ENCODE measurements at regions not wholly inside any gene's neighbourhood (a gene's known extent, or its start where the extent isn't known, plus 50 kb on each side); places are given as distances from the start of the nearest gene placed in this dataset.

DNA sequence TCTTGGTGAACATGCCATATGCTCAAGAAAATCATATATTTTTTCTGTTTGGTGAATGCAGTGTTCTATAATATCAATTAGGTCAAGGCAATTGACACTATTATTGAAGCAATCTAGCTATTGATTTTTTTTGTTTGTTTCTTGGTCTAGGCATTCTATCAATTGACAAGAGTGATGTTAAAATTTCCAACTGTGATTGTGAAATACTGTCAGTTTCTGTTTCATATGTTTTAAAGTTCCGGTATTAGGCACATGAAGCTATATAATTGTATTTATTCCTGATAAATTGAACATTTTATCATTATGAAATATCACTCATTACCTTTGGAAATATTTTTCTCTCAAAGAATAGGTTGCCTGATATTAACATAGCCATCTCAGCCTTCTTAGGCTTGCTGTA is 653.4 kb downstream of the HDGFL1 start:
- no peaks in the 10 kb centered on the region for H3K9me3 ChIP-seq
- TF ChIP-seq POLR2AphosphoS5 (IDR thresholded peaks at IDR 0.05), result no peak
- TF ChIP-seq EP300 (IDR thresholded peaks at IDR 0.05; ENCODE audit: low read depth), result no peak
- TF ChIP-seq, protein P1, sequence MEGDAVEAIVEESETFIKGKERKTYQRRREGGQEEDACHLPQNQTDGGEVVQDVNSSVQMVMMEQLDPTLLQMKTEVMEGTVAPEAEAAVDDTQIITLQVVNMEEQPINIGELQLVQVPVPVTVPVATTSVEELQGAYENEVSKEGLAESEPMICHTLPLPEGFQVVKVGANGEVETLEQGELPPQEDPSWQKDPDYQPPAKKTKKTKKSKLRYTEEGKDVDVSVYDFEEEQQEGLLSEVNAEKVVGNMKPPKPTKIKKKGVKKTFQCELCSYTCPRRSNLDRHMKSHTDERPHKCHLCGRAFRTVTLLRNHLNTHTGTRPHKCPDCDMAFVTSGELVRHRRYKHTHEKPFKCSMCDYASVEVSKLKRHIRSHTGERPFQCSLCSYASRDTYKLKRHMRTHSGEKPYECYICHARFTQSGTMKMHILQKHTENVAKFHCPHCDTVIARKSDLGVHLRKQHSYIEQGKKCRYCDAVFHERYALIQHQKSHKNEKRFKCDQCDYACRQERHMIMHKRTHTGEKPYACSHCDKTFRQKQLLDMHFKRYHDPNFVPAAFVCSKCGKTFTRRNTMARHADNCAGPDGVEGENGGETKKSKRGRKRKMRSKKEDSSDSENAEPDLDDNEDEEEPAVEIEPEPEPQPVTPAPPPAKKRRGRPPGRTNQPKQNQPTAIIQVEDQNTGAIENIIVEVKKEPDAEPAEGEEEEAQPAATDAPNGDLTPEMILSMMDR (IDR thresholded peaks at IDR 0.05), result no peak
- no peak for TF ChIP-seq POLR2A (IDR thresholded peaks at IDR 0.05)
- no peaks in the 10 kb centered on the region for H3K4me1 ChIP-seq
- no peak overlapping the region for H3K27ac ChIP-seq
- no peak overlapping the region for H3K4me3 ChIP-seq
- intact Hi-C loops (cut with DNase I; ENCODE audit: low total_unique reads), result no loop called here
- H3K27me3 ChIP-seq, result no peaks in the 10 kb centered on the region
- DNase-seq, result no peak
- WGBS, 2 donors (ENCODE audit: low coverage in 1 of 2), result 0 to 86% methylated on average over 1 of the region's 1 CpG
- no peaks in the 10 kb centered on the region for H3K36me3 ChIP-seq
- in situ Hi-C loops (cut with MboI; ENCODE audit: low pct_ligation_motif_present in 1 of 4, low pct_unique_long_range_greater_than_20kb in 1 of 4, low sequenced_read_pairs in 3 of 4), result no loop called here

DNA sequence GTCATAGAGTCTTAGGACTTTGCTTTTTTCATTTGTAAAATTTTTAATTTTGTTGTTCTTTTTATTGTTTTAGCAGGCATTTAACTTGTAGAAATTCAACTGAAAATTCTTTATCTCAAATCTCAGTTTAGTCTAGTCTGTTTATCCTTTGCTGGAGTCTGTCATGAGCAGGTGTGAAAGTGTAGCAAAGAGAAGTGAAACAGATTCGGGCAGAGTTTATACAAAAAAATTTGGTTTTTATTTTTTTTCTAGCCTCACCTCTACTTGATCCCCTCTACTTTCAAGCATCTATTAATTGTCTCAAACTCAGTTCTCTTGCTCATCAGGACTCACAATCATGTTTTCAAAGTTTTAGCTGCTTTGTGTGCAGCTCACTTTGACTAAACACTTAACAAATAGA is 655.2 kb downstream of the HDGFL1 start:
- no peak for TF ChIP-seq POLR2A (IDR thresholded peaks at IDR 0.05)
- intact Hi-C loops (cut with DNase I; ENCODE audit: low total_unique reads) (no loop called here), in situ Hi-C loops (cut with MboI; ENCODE audit: low pct_ligation_motif_present in 1 of 4, low pct_unique_long_range_greater_than_20kb in 1 of 4, low sequenced_read_pairs in 3 of 4) (no loop called here)
- Histone ChIP-seq H3K4me1 (no peaks in the 10 kb centered on the region), H3K27ac (no peak overlapping the region), H3K27me3 (no peaks in the 10 kb centered on the region), H3K36me3 (no peaks in the 10 kb centered on the region), H3K4me3 (no peak overlapping the region), H3K9me3 (no peaks in the 10 kb centered on the region)
- WGBS, 2 donors (ENCODE audit: low coverage in 1 of 2), result 47 to 83% methylated on average over 1 of the region's 1 CpG
- no peak for DNase-seq

DNA sequence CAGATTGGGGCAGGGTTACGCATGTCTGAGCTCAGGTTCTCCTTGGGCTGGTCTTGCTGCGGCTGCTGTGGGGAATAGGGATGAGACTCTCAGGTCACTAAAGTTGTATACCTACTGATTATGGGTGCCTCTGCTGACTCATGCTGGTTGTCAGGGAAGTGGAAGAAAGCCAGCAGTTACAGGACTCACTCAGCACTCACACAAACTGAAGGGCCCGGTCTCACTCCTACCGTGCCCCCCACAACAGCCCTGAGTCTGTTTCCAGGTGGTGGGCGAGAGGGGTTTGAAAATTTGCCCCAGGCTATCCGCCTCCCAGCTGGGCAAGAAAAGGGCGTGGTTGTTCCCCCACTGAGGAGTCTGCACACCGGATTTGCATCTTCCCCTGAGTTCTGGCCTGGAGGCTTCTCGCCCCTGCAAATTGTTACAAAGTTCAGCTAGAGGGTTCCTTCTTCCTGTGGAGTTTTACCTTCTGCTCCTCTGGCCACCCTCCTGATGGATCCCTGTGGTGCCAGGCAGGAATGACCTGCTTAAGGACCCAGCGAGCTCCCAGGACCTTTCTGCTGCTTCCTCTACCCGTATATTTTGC is 659.2 kb downstream of the HDGFL1 start:
- no peaks in the 10 kb centered on the region for H3K27me3 ChIP-seq
- intact Hi-C loops (cut with DNase I; ENCODE audit: low total_unique reads) (no loop called here), in situ Hi-C loops (cut with MboI; ENCODE audit: low pct_ligation_motif_present in 1 of 4, low pct_unique_long_range_greater_than_20kb in 1 of 4, low sequenced_read_pairs in 3 of 4) (no loop called here)
- 88% methylated on average over 11 of the region's 11 CpGs; no CpG with 5 or more reads in 1 of the 2 donors for WGBS, 2 donors (ENCODE audit: low coverage in 1 of 2)
- no peak overlapping the region for H3K4me3 ChIP-seq
- DNase-seq, result no peak
- no peaks in the 10 kb centered on the region for H3K36me3 ChIP-seq
- no peaks in the 10 kb centered on the region for H3K4me1 ChIP-seq
- no peak overlapping the region for H3K27ac ChIP-seq
- TF ChIP-seq EP300 (IDR thresholded peaks at IDR 0.05; ENCODE audit: low read depth) (no peak), POLR2A (IDR thresholded peaks at IDR 0.05) (no peak)
- TF ChIP-seq, protein P1 (IDR thresholded peaks at IDR 0.05), result no peak
- H3K9me3 ChIP-seq, result no peaks in the 10 kb centered on the region

DNA sequence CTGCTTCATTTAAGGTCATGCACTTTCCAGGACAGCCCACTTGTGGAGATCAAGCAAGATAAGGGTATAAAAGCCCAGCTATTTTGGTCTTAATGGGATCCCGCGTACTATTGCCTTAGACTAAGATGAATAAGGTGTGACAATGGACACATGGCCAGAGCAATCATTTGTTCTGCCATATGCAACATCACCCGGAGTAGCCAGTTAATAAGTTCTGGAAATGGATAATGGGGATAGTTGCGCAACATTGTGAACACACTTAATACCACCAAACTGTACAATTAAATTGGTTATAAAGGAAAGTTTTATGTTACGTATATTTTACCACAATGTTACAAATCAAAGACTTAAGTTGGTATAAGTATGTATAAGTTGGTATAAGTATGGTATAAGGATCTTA is 674.5 kb downstream of the HDGFL1 start:
- H3K4me1 ChIP-seq, result no peaks in the 10 kb centered on the region
- DNase-seq, result no peak
- 85 to 86% methylated on average over 3 to 5 of the region's 5 CpGs for WGBS, 2 donors (ENCODE audit: low coverage in 1 of 2)
- in situ Hi-C loops (cut with MboI; ENCODE audit: low pct_ligation_motif_present in 1 of 4, low pct_unique_long_range_greater_than_20kb in 1 of 4, low sequenced_read_pairs in 3 of 4), result no loop called here
- no peaks in the 10 kb centered on the region for H3K36me3 ChIP-seq
- no peaks in the 10 kb centered on the region for H3K27me3 ChIP-seq
- intact Hi-C loops (cut with DNase I; ENCODE audit: low total_unique reads), result no loop called here
- H3K4me3 ChIP-seq, result no peak overlapping the region
- no peak overlapping the region for H3K27ac ChIP-seq
- TF ChIP-seq, protein P1 (IDR thresholded peaks at IDR 0.05), result no peak
- no peaks in the 10 kb centered on the region for H3K9me3 ChIP-seq

DNA sequence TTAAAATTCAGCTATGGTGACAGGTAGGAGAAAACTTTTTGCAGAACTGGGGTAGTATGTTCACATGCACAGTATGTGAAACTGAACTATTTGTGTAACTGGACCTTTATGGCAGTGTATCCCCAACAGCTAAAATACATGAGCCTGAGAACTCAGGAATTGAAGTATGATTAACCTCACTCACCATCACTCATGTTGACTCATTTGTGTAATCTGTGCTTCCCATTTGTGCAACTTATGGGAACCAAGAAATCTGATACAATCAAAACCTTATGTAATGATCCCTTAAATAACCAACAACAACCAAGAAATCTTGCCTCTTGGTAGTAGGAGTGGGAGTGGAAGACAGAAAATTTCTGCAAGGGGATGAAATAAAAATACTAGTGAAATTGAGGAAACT is 674.9 kb downstream of the HDGFL1 start:
- no peak overlapping the region for H3K4me3 ChIP-seq
- no peaks in the 10 kb centered on the region for H3K4me1 ChIP-seq
- no peak overlapping the region for H3K27ac ChIP-seq
- no peaks in the 10 kb centered on the region for H3K9me3 ChIP-seq
- TF ChIP-seq POLR2AphosphoS5 (IDR thresholded peaks at IDR 0.05), result no peak
- TF ChIP-seq, protein P1 (IDR thresholded peaks at IDR 0.05), result no peak
- no peak for TF ChIP-seq EP300 (IDR thresholded peaks at IDR 0.05; ENCODE audit: low read depth)
- no peak for TF ChIP-seq POLR2A (IDR thresholded peaks at IDR 0.05)
- H3K27me3 ChIP-seq, result no peaks in the 10 kb centered on the region
- no peaks in the 10 kb centered on the region for H3K36me3 ChIP-seq
- in situ Hi-C loops (cut with MboI; ENCODE audit: low pct_ligation_motif_present in 1 of 4, low pct_unique_long_range_greater_than_20kb in 1 of 4, low sequenced_read_pairs in 3 of 4), result no loop called here
- DNase-seq, result no peak
- intact Hi-C loops (cut with DNase I; ENCODE audit: low total_unique reads), result no loop called here

All from transverse colon (tissue), 4 donors.